IMR-90 (cell line): ENCODE measurements at regions not wholly inside any gene's neighbourhood (a gene's known extent, or its start where the extent isn't known, plus 50 kb on each side); places are given as distances from the start of the nearest gene placed in this dataset.

Source experiments
- ATAC-seq: fragments of 200-7000 bp; cut with Tn5 transposase; 2 replicates; pipeline ENCODE4 v1.9.1; 2020; ENCODE audit warnings: low read depth, mild to moderate bottlenecking, moderate library complexity
- BruUV-seq: library from RNA; stranded (reverse); fragments of 400-500 nt; replicated peaks from 2 replicates; lab custom pipeline; 2021; lab: Mats Ljungman, UMichigan
- CTCF ChIA-PET: fragments of 300-600 bp; formaldehyde crosslinking; extraction: SDS; loops from one replicate; lab custom pipeline; 2021; ENCODE audit warnings: antibody characterized with exemption; lab: Yijun Ruan, JAX
- POLR2A ChIA-PET: fragments of 300-600 bp; sonication (Branson Sonifier 250); formaldehyde crosslinking; loops from one replicate; lab custom pipeline; 2022; ENCODE audit warnings: antibody characterized with exemption; ENCODE audit not compliant: unreplicated experiment; lab: Charles Lee
- DNase-seq: peaks from one replicate; pipeline ENCODE4 v3.0.0; 2013
- H2AFZ ChIP-seq: replicated peaks from 2 replicates; pipeline ENCODE3; 2013; ENCODE audit warnings: low read length, mild to moderate bottlenecking; ENCODE audit not compliant: poor library complexity
- H2AK5ac ChIP-seq: 2 replicates; pipeline ENCODE4 v1.6.1; 2013; ENCODE audit warnings: low read depth, low read length, inconsistent platforms
- H2AK9ac ChIP-seq: replicated peaks from 2 replicates; pipeline ENCODE3; 2013; ENCODE audit warnings: mild to moderate bottlenecking, low read depth, low read length, moderate library complexity; ENCODE audit not compliant: poor library complexity
- H2BK120ac ChIP-seq: 2 replicates; pipeline ENCODE4 v1.6.1; 2013; ENCODE audit warnings: low read depth, low read length, inconsistent platforms
- H2BK15ac ChIP-seq: 3 replicates; pipeline ENCODE4 v1.6.1; 2013; ENCODE audit warnings: low read depth, low read length, inconsistent platforms
- H2BK20ac ChIP-seq: 2 replicates; pipeline ENCODE4 v1.6.1; 2013; ENCODE audit warnings: low read depth, mild to moderate bottlenecking, inconsistent platforms, low read length, moderate library complexity
- H2BK5ac ChIP-seq: 2 replicates; pipeline ENCODE4 v1.6.1; 2013; ENCODE audit warnings: mild to moderate bottlenecking, low read depth, low read length, inconsistent platforms; ENCODE audit not compliant: poor library complexity, severe bottlenecking
- H3K14ac ChIP-seq: replicated peaks from 2 replicates; pipeline ENCODE4 v1.6.1; 2013; ENCODE audit warnings: low read depth, low read length, inconsistent platforms
- H3K18ac ChIP-seq: 2 replicates; pipeline ENCODE4 v1.6.1; 2013; ENCODE audit warnings: low read depth, low read length, control low read depth
- H3K23ac ChIP-seq: 2 replicates; pipeline ENCODE4 v1.6.1; 2013; ENCODE audit warnings: low read depth, low read length, inconsistent platforms
- H3K27ac ChIP-seq: 2 replicates; pipeline ENCODE4 v1.5.1; 2013; ENCODE audit warnings: mild to moderate bottlenecking, control low read depth, low read length; ENCODE audit not compliant: insufficient read depth
- H3K27me3 ChIP-seq: 2 replicates; pipeline ENCODE4 v1.6.1; 2013; ENCODE audit warnings: low read length; ENCODE audit not compliant: control insufficient read depth, insufficient read depth
- H3K36me3 ChIP-seq: 2 replicates; pipeline ENCODE4 v1.6.1; 2013; ENCODE audit warnings: low read length, mixed read lengths; ENCODE audit not compliant: control insufficient read depth, insufficient read depth
- H3K4ac ChIP-seq: 2 replicates; pipeline ENCODE4 v1.6.1; 2013; ENCODE audit warnings: low read depth, low read length, inconsistent platforms
- H3K4me1 ChIP-seq: 2 replicates; pipeline ENCODE4 v1.6.1; 2013; ENCODE audit warnings: low read length, mixed read lengths; ENCODE audit not compliant: control insufficient read depth, insufficient read depth
- H3K4me2 ChIP-seq: 2 replicates; pipeline ENCODE4 v1.6.1; 2013; ENCODE audit warnings: low read depth, mild to moderate bottlenecking, control low read depth, low read length, moderate library complexity
- H3K4me3 ChIP-seq: 2 replicates; pipeline ENCODE4 v1.5.1; 2013; ENCODE audit warnings: low read depth, mild to moderate bottlenecking, control low read depth, low read length, moderate library complexity; ENCODE audit not compliant: insufficient read depth
- H3K56ac ChIP-seq: 2 replicates; pipeline ENCODE4 v1.6.1; 2013; ENCODE audit warnings: low read length, inconsistent platforms; ENCODE audit not compliant: insufficient read depth; ENCODE audit errors: extremely low read depth
- H3K79me1 ChIP-seq, 2 experiments: 2 replicates each; pipeline ENCODE4 v1.6.1; 2013; ENCODE audit warnings: low read length in 2 of 2, inconsistent platforms in 1 of 2, low read depth in 1 of 2
- H3K9ac ChIP-seq: 2 replicates; pipeline ENCODE4 v1.6.1; 2013; ENCODE audit warnings: low read depth, low read length, control low read depth
- H3K9me1 ChIP-seq: 2 replicates; pipeline ENCODE4 v1.6.1; 2013; ENCODE audit warnings: low read length, inconsistent platforms; ENCODE audit not compliant: insufficient read depth
- H3K9me3 ChIP-seq: 2 replicates; pipeline ENCODE4 v1.6.1; 2013; ENCODE audit warnings: low read length; ENCODE audit not compliant: control insufficient read depth, insufficient read depth
- H4K20me1 ChIP-seq: 2 replicates; pipeline ENCODE4 v1.6.1; 2013; ENCODE audit warnings: low read length, inconsistent platforms; ENCODE audit not compliant: insufficient read depth
- H4K5ac ChIP-seq: 2 replicates; pipeline ENCODE4 v1.6.1; 2013; ENCODE audit warnings: mild to moderate bottlenecking, low read depth, low read length, control low read depth
- H4K8ac ChIP-seq, 2 experiments: 2 replicates each; pipeline ENCODE4 v1.6.1; 2013; ENCODE audit warnings: low read depth in 2 of 2, low read length in 2 of 2, control low read depth in 1 of 2, inconsistent platforms in 1 of 2
- H4K91ac ChIP-seq: 2 replicates; pipeline ENCODE4 v1.6.1; 2013; ENCODE audit warnings: low read depth, low read length, inconsistent platforms; ENCODE audit not compliant: insufficient read depth
- FOS ChIP-seq: fragments of 150-350 bp; IDR thresholded peaks from 2 replicates; pipeline ENCODE4 v1.6.1; 2016; ENCODE audit warnings: low read depth, low read length
- MXI1 ChIP-seq: IDR thresholded peaks from 2 replicates; pipeline ENCODE4 v1.6.1; 2012; ENCODE audit warnings: low read depth, mild to moderate bottlenecking, low read length, moderate library complexity, borderline replicate concordance
- WGBS, 2 experiments: methylation state at CpG; one replicate each; pipeline versions ENCODE4 v1.1.5 to v1.1.7; 2013; ENCODE audit warnings: missing lambda C conversion rate in 2 of 2; ENCODE audit not compliant: insufficient read length in 1 of 2; ENCODE audit errors: extremely low coverage in 2 of 2; 5-methylcytosine and 5-hydroxymethylcytosine counted together
- dilution Hi-C: fragments of 300-500 bp; cut with HindIII; formaldehyde crosslinking; loops from one replicate; pipeline ENCODE4 v1.14.3; 2018; ENCODE audit warnings: low sequenced_read_pairs; ENCODE audit not compliant: unreplicated experiment
- in situ Hi-C: fragments of 300-500 bp; cut with MboI; formaldehyde crosslinking; loops from 3 replicates; pipeline ENCODE4 v1.14.3; 2019; ENCODE audit warnings: low sequenced_read_pairs, inconsistent platforms, mixed read lengths
- intact Hi-C: fragments of 100-400 bp; cut with micrococcal nuclease; formaldehyde crosslinking; loops from 2 replicates; pipeline ENCODE4 v1.10.0; 2022
- TF ChIP-seq, protein P1 (sequence below): fragments of 150-350 bp; IDR thresholded peaks from 2 replicates; pipeline ENCODE4 v1.6.1; 2016; ENCODE audit warnings: low read depth, mild to moderate bottlenecking, low read length, moderate library complexity, borderline replicate concordance

DNA sequence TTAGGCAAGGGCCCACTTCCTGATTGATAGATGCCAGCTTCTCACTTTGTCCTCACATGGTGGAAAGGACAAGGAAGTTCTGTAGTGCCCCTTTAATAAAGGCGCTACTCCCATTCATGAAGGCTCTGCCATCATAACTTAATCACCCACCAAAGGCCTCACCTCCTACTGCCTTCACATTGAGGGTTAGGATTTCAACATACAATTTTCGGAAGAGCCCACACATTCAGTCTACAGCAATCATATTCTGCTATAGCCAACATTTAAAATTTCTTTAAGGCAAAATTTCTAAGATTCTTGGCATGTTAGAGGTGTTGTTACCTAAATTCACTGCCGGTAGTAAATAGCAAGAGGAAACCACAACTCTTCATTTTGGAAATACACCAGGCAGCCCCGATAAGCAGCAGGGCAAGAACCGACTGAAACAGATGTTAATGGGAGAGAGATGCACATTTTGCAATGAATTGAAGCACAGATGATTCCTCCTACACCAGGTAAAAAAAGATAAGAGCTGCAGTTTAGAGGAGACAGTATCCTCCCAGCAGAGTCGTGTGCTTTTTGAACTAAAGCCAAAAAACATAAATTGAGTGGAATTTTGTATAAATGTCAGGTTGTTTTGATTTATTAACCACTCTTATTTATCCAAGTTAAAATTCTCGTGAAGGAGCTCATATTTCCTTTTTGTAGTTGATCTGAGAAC, 594.9 kb downstream of the KCTD8 start:
- H3K79me1 ChIP-seq, result no peaks in the 10 kb centered on the region
- H4K5ac ChIP-seq, result no peak overlapping the region
- dilution Hi-C loops (no loop called here), in situ Hi-C loops (no loop called here), intact Hi-C loops (no loop called here)
- CTCF ChIA-PET, result interaction anchor here (0.6 kb wide), 1 partner anchor 10 kb away, joined by 3 read pairs; no protein-coding TSS in a partner anchor
- H3K9me1 ChIP-seq, result no peaks in the 10 kb centered on the region
- H3K4ac ChIP-seq, result no peak overlapping the region
- TF ChIP-seq FOS (no peak), MXI1 (no peak)
- TF ChIP-seq, protein P1, sequence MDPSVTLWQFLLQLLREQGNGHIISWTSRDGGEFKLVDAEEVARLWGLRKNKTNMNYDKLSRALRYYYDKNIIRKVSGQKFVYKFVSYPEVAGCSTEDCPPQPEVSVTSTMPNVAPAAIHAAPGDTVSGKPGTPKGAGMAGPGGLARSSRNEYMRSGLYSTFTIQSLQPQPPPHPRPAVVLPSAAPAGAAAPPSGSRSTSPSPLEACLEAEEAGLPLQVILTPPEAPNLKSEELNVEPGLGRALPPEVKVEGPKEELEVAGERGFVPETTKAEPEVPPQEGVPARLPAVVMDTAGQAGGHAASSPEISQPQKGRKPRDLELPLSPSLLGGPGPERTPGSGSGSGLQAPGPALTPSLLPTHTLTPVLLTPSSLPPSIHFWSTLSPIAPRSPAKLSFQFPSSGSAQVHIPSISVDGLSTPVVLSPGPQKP, result no peak
- no peak for DNase-seq
- H3K4me2 ChIP-seq, result no peak overlapping the region
- no peak overlapping the region for H2AFZ ChIP-seq
- WGBS, 2 experiments, result no CpG with 5 or more reads among the region's 7 CpGs
- no peak overlapping the region for H3K18ac ChIP-seq
- POLR2A ChIA-PET, result no interaction called here
- H4K20me1 ChIP-seq, result no peaks in the 10 kb centered on the region
- H3K27me3 ChIP-seq, result no peaks in the 10 kb centered on the region
- H3K23ac ChIP-seq, result no peak overlapping the region
- no peak overlapping the region for H2BK5ac ChIP-seq
- H3K36me3 ChIP-seq, result no peaks in the 10 kb centered on the region
- no peak overlapping the region for H3K14ac ChIP-seq
- H3K56ac ChIP-seq, result no peak overlapping the region
- H4K8ac ChIP-seq, result no peak overlapping the region
- H2BK15ac ChIP-seq, result no peak overlapping the region
- no peaks in the 10 kb centered on the region for H3K4me1 ChIP-seq
- H3K27ac ChIP-seq, result no peak overlapping the region
- no TSS peak for BruUV-seq
- H2AK9ac ChIP-seq, result no peak overlapping the region
- no peak overlapping the region for H3K9ac ChIP-seq
- ATAC-seq, result no peak
- H2BK120ac ChIP-seq, result no peak overlapping the region
- H2BK20ac ChIP-seq, result no peak overlapping the region
- no peaks in the 10 kb centered on the region for H3K9me3 ChIP-seq
- no peak overlapping the region for H3K4me3 ChIP-seq
- no peak overlapping the region for H2AK5ac ChIP-seq
- H4K91ac ChIP-seq, result no peak overlapping the region
